Caco-2 (cell line): ENCODE measurements at regions not wholly inside any gene's neighbourhood (a gene's known extent, or its start where the extent isn't known, plus 50 kb on each side); places are given as distances from the start of the nearest gene placed in this dataset.

Experiments
- BruUV-seq: library from RNA; stranded (reverse); fragments of 400-500 nt; replicated peaks from 2 replicates; lab custom pipeline; 2021; lab: Mats Ljungman, UMichigan
- CTCF ChIA-PET: fragments of 300-600 bp; sonication (Branson Sonifier 250); formaldehyde crosslinking; loops from one replicate; lab custom pipeline; 2022; ENCODE audit warnings: antibody characterized with exemption; lab: Charles Lee
- POLR2A ChIA-PET: fragments of 300-600 bp; sonication (Branson Sonifier 250); formaldehyde crosslinking; loops from one replicate; lab custom pipeline; 2022; ENCODE audit warnings: antibody characterized with exemption; lab: Charles Lee
- DNase-seq, 2 experiments: peaks; one replicate each; pipeline versions ENCODE4 v3.0.0 to v3.0.0-alpha.2; 2020 to 2022
- H3K27me3 ChIP-seq: replicated peaks from 2 replicates; pipeline ENCODE4 v1.6.0; 2011; ENCODE audit warnings: low read length; ENCODE audit not compliant: control insufficient read depth, insufficient read depth
- H3K36me3 ChIP-seq: 2 replicates; pipeline ENCODE4 v1.5.1; 2011; ENCODE audit warnings: low read length; ENCODE audit not compliant: control insufficient read depth, insufficient read depth
- H3K4me1 ChIP-seq: fragments of 250-450 bp; sonication (Bioruptor Pico); 2 replicates; pipeline ENCODE4 v1.5.1; 2020; ENCODE audit warnings: mild to moderate bottlenecking
- H3K4me3 ChIP-seq: 2 replicates; pipeline ENCODE4 v1.5.1; 2011; ENCODE audit warnings: low read depth, mild to moderate bottlenecking, control low read depth, low read length
- H3K9me3 ChIP-seq: fragments of 250-450 bp; sonication (Bioruptor Pico); 2 replicates; pipeline ENCODE4 v1.5.1; 2020; ENCODE audit warnings: mild to moderate bottlenecking, moderate library complexity
- H3K27ac Mint-ChIP-seq: one replicate; pipeline ENCODE4 v1.8.0; 2022; ENCODE audit warnings: mixed read lengths; ENCODE audit not compliant: unreplicated experiment
- H3K27me3 Mint-ChIP-seq: one replicate; pipeline ENCODE4 v1.8.0; 2022; ENCODE audit warnings: mixed read lengths; ENCODE audit not compliant: insufficient read depth, unreplicated experiment
- H3K36me3 Mint-ChIP-seq: one replicate; pipeline ENCODE4 v1.8.0; 2022; ENCODE audit warnings: mild to moderate bottlenecking, mixed read lengths; ENCODE audit not compliant: insufficient read depth, unreplicated experiment
- H3K4me1 Mint-ChIP-seq: one replicate; pipeline ENCODE4 v1.8.0; 2022; ENCODE audit warnings: low read depth, mixed read lengths; ENCODE audit not compliant: unreplicated experiment
- H3K4me3 Mint-ChIP-seq: one replicate; pipeline ENCODE4 v1.8.0; 2022; ENCODE audit warnings: mild to moderate bottlenecking, moderate library complexity, mixed read lengths; ENCODE audit not compliant: unreplicated experiment
- H3K9me3 Mint-ChIP-seq: one replicate; pipeline ENCODE4 v1.8.0; 2022; ENCODE audit warnings: mixed read lengths; ENCODE audit not compliant: unreplicated experiment
- CTCF ChIP-seq, 2 experiments: fragments of 200-600 bp in 1 of 2; IDR thresholded peaks; 1 replicate in 1 of 2; 2 replicates in 1 of 2; pipeline versions ENCODE4 v1.5.1 to v1.8.0; 2011 to 2022; ENCODE audit warnings: antibody characterized with exemption in 1 of 2, control low read depth in 1 of 2, inconsistent platforms in 1 of 2, low read depth in 1 of 2, low read length in 1 of 2, mild to moderate bottlenecking in 1 of 2, moderate library complexity in 1 of 2; ENCODE audit not compliant: insufficient read depth in 1 of 2, severe bottlenecking in 1 of 2, unreplicated experiment in 1 of 2
- intact Hi-C: fragments of 100-400 bp; cut with micrococcal nuclease; formaldehyde crosslinking; loops from one replicate; pipeline ENCODE4 v1.10.0; 2022; ENCODE audit not compliant: unreplicated experiment

- ChIA-PET CTCF (no interaction called here), POLR2A (no interaction called here)
- H3K36me3 ChIP-seq, result no peaks in the 10 kb centered on the region
- H3K4me1 Mint-ChIP-seq, result peaks cover 5% of the 10 kb centered on the region
- TF ChIP-seq CTCF (IDR thresholded peaks at IDR 0.05; ENCODE audit: insufficient read depth in 1 of 2, low read depth in 1 of 2, low read length in 1 of 2, severe bottlenecking in 1 of 2, unreplicated experiment in 1 of 2), result no peak
- no TSS peak for BruUV-seq
- peaks cover 9% of the 10 kb centered on the region for H3K9me3 Mint-ChIP-seq
- no peaks in the 10 kb centered on the region for H3K36me3 Mint-ChIP-seq
- no peaks in the 10 kb centered on the region for H3K27me3 ChIP-seq
- intact Hi-C loops, result no loop called here
- no peak overlapping the region for H3K4me3 ChIP-seq
- H3K27me3 Mint-ChIP-seq, result no peaks in the 10 kb centered on the region
- H3K9me3 ChIP-seq, result no peaks in the 10 kb centered on the region
- DNase-seq, result no peak
- no peaks in the 10 kb centered on the region for H3K4me1 ChIP-seq
- no peak overlapping the region for H3K4me3 Mint-ChIP-seq
- no peak overlapping the region for H3K27ac Mint-ChIP-seq
Measured at GRCh38 chr4:143127621-143128020, 57.1 kb upstream of the USP38 start.

- Histone ChIP-seq H3K27me3 (no peaks in the 10 kb centered on the region), H3K4me1 (no peaks in the 10 kb centered on the region), H3K4me3 (no peak overlapping the region), H3K36me3 (no peaks in the 10 kb centered on the region), H3K9me3 (no peaks in the 10 kb centered on the region)
- H3K4me1 Mint-ChIP-seq, result no peaks in the 10 kb centered on the region
- no peaks in the 10 kb centered on the region for H3K36me3 Mint-ChIP-seq
- H3K27me3 Mint-ChIP-seq, result no peaks in the 10 kb centered on the region
- ChIA-PET POLR2A (no interaction called here), CTCF (no interaction called here)
- no peak overlapping the region for H3K4me3 Mint-ChIP-seq
- no peak overlapping the region for H3K27ac Mint-ChIP-seq
- H3K9me3 Mint-ChIP-seq, result no peaks in the 10 kb centered on the region
- DNase-seq, result no peak
- no TSS peak for BruUV-seq
- intact Hi-C loops, result no loop called here
- no peak for TF ChIP-seq CTCF (IDR thresholded peaks at IDR 0.05; ENCODE audit: insufficient read depth in 1 of 2, low read depth in 1 of 2, low read length in 1 of 2, severe bottlenecking in 1 of 2, unreplicated experiment in 1 of 2)
Measured at GRCh38 chr4:143133977-143134376, 50.7 kb upstream of the USP38 start.
